ENCODE measurements at regions not wholly inside any gene's neighbourhood (a gene's known extent, or its start where the extent isn't known, plus 50 kb on each side); places are given as distances from the start of the nearest gene placed in this dataset.
"Not testable (repeated sequence)": the region's sequence is repeated elsewhere in the genome, so short reads cannot be mapped to it uniquely, and the experiment has no call there.

DNA sequence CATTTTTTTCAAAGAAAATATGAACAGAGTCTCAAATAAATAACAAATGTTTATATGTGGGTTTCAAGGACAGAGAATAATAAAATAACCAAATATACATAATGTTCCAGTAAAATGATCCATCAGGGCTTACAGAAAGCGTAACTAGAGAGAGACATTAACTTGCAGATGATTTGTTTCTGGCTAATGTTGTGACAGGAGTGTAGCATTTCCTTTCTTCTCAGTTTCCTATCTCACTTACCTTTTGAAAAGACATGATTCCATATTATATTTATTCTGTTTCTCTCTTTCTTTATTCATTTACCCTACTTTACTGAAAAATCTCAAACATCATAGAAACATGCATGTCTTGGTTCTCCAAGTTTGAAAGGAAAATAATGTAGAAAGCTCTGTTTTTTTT, 451.3 kb upstream of the CDH9 start:
- no peak for DNase-seq

DNA sequence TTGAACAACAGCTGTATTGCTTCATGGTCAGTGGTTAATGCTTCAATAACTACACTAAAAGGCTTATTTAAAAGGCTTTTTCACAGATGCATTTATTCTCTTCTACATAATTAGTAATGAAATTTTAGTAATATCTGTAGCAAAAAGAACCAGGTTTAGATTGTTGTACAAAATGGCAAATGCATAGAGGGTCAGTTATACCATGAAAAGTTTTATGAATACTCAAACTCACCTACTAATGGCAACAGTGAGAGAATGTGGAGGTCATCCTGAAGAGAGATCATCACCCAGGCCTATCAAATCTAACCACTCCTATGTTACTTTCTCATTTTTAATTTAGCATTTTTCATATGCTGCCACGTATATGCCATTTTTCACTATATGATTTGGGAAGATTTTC, 444.3 kb upstream of the CDH9 start:
- no peak for DNase-seq

DNA sequence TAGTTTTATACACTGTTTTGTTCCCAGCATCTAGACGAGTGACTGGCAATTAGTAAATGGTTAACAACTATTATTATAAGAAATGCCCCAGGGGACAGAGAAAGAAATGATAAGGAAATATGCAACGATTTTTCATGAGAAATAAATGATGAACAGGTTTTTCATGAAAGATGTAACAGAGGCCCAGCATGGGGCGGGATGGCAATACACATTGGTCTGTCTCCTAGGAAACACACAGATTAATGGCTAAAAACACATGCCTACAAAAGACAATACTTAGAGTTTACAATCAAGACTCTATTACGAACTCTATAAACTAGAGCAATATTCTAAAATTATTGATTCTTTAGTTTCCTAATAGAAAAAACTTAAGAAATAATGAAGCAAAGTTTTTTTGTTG, 441.5 kb upstream of the CDH9 start:
- no peak for DNase-seq

DNA sequence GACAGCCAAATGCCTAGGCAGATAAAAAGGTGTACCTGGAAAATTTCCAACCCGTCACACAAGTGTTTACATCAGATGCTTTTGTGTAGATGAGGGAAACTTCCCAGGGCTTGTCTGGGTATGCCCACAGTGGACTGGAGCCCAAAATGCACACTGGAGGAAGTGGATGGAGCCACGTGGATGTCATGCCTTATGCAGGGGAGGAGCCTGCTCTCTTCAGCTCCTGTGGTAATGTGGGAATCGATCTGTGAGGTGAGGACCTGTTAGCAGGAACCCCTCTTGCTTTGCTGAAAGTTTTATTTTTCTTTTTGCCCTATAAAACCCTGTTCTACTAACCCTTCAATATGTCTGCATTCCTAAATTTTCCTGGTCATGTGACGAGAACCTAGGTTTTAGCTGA, 439.2 kb upstream of the CDH9 start:
- no peak for DNase-seq

DNA sequence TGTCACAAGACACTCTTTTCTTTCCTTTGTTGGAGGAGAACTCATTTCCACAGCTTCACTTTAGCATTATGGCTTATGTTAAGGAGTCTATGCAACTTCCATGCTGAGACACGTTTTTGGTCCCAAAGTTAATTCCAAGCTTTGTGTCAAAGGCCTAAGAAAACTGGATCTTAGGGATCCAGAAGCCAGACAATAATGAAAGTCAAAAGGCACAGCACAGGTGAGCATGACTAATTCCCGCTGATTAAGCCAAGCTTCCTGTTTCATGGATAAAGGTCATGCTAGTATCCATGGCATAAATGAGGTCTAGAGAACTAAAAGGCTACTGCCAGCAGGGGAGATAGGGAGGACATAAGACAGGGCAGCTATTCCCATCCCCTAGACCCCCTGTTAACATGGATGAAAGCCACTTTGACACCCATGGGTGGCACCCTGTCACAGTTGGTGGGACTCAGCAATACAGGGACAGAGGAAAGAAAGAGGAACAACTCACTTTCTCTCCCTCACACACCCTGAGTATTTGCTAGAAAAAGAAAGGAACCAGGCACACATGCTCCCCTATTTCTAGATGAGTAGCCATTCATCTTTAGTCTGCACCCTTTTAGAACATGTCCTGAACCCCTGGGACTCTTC, 438.1 kb upstream of the CDH9 start:
- DNase-seq, result no peak

DNA sequence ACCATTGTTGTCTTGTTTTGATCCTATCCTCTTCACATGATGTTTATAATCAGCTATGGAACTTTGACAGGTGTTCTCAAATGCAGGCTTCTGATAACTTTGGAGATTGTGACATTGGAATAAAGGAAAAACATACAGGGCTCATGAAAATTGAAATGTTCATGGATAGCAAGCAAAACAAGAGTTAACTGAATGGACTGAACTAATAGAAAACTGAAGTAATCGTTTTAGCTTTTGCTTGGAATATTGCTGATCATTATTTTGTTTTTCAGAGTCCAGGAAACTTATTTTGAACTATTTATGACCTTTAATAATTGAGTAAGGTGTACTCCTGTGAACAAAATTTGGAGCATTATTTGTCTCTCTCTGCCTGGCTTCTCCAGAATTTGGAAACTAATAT, 436.7 kb upstream of the CDH9 start:
- no peak for DNase-seq

DNA sequence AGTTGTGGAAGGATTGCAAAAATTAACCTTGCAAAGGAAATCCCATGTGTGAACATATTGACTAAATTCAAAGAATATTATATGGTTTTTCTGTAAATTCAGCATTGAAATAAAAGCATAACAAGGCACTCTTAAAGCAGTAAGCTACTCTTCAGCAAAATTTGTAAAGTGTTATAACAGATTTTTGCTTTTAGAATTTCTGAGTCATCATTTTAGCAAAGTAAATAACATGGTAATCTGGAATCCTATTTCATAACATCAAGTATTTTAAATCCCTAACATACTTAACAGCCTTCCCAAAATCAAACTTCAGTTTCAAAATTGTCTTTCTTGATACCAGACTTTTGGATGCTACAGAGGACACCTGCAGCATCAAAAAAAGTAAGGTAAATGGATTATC, 436.0 kb upstream of the CDH9 start:
- no peak for DNase-seq

DNA sequence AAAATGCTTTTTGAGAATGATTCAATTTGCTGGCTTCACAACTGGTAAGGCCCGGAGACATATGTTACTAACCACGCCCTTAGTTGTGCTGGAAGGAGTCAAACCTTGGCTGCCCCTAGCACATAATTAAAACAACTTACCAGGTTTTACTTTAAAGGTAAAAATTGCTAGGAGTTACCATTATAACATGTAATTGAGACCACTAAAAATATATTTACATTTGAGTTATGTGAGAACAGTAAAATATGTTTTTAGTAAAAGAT, 435.6 kb upstream of the CDH9 start:
- no peak for DNase-seq

DNA sequence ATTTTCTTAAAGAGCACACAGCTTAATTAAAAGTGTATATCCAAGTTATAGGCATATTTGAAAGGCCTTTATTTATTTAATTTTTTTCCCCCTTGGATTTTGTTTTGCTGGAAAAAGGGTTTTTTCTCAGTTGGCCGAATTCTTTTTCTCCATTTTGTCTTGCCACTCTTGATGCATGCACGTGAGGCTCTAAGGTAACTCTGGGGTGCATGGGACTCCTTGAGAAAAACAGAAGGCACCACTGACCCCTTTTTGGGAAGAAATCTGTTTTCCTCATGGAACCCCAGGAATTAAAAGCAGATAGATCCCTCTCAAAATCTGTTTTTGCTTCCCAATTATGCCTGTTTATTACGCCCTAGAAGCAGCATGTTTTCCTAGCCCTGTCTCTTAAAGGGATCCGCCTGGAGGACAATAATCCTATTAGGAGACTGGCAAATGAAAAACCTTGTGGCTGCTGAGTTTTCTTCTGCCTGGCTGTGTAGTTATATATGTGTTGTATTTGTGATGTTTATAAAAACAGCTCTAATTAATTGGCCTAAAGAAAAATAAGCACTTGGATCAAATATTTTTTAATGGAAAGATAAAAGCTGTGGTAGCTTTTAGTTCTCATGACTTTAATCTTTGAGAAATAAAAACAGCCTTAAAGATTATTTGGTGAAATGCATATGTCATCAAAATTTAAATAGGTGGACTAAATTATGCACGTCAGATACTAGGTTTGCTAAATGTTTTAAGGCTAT, 435.1 kb upstream of the CDH9 start:
- DNase-seq, result no peak

DNA sequence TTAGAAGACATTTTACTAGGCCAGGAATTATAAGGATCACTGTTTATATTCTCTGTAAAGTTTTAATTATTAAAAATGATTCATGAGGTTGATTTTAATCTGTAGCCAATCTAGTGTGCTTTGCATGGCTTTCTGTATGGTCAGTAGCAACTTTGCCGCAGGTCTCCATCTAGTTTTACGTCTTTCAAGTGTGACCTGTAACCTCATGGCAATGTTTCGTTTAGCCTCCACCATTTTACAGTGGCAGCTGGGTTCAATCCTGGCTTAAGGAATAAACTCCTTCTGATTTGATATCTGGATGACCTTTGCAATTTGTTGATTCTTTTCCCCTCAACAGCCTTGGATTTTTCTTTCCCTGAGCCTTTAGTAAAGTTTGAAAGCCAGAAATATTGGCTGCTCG, 434.5 kb upstream of the CDH9 start:
- DNase-seq, result no peak

DNA sequence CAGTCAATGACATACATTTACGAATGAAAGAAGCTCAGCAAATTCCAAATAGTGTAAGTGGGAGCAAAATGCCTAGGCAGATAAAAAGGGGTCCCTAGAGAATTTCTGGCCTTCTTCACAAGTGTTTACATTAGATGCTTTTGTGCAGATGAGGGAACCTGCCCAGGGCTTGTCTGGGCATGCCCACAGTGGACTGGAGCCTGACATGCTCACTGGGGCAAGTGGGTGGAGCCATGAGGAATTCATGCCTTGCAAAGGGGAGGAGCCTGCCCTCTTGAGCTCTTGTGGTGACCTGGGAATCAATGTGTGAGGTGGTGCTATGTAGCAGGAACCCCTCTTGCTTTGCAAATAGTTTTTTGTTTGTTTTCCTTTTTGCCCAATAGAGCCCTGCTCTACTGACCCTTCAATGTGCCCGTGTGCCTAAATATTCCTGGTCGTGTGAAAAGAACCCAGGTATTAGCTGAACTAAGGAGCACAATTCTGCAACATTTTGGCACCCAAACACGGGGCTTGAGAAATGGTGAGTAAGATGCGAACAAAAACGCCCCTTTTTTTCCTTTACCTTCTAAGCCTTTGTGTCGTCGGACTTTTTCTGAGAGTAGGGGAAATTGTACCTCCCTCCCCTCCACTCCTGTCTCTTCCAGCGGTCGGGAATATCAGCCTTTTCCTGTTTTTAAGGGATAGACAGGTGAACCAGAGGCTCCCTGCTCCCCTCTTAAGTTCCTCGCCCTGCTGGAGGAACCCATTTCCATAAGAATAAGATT, 433.8 kb upstream of the CDH9 start:
- no peak for DNase-seq

DNA sequence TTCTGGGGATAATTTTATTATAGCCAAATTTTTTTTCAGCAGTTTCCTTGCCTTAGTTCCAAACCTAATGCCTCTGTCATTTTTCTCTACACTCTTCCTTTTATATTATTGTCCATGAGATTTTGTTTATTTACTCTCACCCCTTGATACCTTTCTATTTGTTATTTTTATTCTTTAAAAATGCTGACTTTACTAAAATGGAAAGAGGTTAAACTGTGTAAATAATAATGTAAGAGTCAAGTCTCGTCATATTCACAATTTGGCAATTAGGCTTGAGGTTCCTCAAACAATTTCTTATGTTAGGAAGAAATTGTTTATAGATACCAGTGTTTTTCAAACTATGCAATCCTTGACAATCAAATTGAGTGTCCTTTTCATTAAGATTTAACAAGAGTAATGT, 428.6 kb upstream of the CDH9 start:
- no peak for DNase-seq

DNA sequence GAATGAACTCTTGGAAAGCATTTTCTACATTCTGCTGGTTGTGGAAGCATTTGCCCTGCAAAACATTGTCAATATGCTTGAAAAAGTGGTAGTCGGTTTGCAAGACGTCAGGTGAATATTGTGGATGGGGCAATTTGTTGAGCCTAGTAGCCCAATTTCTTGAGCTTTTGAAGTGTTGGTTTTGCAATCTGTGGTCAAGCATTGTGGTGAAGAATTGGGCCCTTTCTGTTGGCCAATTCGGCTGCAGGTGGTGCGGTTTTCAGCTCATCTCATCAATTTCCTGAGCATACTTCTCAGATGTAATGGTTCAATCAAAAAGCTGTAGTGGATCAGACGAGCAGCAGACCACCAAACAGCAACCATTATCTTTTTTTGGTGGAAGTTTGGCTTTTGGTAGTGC, 426.8 kb upstream of the CDH9 start:
- DNase-seq, result no peak

DNA sequence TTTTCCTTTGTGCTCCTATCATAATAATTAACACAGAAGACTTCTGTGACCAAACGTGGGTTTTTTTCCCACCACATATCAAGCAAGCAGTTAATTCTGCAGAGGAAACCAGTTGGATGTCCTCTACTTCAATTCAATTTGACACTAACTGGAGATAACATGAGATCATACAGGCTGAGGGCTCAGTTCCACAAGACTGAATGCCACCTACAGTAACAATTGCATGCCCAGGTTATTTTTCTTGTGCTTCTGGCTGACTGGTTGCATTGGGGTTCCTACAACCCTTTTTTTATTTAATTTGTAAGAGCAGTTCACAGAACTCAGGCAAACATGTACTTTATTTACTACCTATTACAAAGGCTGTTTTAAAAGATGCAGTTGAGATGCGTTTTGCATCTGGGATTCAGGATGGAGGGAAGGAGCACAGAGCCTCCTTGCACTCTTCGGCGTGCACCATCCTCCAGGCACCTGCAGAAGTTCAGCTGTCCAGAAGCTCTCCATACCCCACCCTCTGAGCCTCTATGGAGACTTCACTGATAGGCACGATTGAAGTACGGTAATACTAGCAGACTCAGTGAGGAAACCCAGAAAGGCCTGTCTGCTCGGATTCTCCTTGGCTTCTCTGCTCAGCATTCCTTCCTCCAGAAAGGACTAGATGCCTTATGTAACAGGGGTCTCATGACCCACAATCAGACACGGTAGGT, 425.2 kb upstream of the CDH9 start:
- DNase-seq, result no peak

DNA sequence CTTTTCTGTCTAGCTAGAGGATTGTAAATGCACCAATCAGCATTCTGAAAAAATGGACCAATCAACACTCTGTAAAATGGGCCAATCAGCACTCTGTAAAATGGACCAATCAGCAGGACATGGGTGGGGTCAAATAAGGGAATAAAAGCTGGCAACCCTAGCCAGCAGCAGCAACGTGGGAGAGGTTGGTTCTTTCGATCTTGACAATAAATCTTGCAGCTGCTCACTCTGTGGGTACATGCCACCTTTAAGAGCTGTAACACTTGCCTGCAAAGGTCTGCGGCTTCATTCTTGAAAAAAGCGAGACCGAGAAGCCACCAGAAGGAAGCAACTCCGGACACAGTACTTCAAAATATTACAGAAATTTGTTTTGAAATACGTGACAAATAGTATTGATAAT, 424.6 kb upstream of the CDH9 start:
- no peak for DNase-seq

DNA sequence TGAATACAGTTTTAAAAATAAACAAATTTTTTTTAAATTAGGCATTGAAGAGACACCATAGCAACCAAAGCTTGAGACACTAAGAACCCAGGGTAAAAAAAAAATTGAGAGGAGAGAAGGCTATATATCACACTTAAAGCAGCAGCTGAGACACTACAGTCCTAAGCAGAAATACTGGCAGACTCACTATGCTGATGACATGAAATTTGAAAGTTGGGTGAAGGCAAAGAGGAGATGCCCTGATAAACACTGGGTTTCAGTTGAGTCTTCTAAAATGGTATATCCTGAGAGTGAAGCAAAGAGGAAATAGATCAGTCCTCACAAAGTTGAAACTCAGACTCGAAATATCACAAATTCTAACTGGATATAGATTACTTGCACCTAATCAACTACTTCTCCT, 419.9 kb upstream of the CDH9 start:
- no peak for DNase-seq

DNA sequence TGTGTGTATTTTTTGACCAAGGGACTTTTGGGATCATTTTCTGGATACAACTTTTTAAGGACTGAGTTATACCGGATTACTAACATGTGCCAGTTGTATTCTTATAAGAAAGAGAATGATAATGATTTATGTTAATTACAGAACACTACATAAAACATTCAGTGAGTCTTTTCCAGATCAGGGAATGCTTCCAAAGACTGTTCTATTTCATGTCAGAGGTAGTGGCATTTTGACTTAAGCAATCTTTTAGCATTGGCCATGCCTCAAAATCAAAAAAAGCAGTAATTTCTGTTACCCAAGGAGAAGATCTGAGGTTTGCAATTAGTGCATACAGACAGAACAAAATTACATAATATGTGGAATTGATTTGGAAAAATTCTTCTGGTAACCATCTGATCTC, 413.0 kb upstream of the CDH9 start:
- no peak for DNase-seq

DNA sequence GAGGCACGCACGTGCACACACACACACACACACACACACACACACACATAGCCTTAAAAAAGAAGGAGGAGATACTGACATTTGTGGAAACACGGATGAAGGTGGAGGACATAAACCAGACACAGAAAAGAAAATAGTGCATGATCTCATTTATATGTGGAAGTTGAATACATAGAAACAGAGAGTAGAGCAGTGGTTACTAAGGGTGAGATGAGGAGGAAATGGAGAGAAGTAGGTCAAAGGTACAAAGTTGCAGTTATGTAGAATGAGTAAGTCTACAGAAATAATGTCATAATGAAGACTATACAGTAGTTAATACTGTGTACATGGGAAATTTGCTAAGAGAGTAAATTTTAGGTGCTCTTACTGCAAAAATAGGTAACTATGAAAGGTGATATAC, 412.2 kb upstream of the CDH9 start:
- no peak for DNase-seq

DNA sequence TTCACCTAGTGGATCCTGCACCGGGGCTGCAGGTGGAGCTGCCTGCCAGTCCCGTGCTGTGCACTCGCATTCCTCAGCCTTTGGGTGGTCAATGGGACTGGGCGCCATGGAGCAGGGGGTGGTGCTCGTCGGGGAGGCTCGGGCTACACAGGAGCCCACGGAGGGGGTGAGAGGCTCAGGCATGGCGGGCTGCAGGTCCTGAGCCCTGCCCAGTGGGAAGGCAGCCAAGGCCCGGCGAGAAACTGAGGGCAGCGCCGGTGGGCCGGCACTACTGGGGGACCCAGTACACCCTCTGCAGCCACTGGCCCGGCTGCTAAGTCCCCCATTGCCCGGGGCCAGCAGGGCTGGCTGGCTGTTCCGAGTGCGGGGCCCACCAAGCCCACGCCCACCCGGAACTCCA, 401.0 kb upstream of the CDH9 start:
- DNase-seq, result not testable (repeated sequence)

DNA sequence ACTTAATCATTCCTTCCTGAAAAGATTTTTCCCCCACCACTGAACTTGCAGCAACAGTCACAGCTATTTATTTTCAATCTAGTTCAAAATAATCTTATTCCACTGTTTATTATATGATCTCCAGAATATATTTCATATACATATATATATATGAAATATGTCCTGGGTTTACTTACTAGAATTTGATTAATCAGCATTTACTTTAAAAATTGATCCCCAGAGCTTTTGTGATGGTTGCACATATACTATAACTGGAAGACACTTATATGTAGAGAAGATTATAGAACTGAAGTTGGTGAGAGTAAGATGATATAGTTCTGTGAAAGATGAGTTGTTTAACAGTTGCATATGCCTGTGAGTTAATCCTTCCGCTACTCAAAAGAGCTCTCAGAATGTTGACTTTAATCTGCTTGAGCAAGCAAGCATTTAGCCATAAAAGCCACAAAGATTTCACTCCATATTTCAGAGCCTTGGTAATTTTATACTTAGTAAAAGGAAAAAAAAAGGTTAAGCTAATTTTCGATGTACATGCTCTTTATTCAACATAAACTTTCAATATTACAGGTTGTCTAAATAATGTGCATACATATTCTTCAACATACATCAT, 399.3 kb upstream of the CDH9 start:
- no peak for DNase-seq

DNA sequence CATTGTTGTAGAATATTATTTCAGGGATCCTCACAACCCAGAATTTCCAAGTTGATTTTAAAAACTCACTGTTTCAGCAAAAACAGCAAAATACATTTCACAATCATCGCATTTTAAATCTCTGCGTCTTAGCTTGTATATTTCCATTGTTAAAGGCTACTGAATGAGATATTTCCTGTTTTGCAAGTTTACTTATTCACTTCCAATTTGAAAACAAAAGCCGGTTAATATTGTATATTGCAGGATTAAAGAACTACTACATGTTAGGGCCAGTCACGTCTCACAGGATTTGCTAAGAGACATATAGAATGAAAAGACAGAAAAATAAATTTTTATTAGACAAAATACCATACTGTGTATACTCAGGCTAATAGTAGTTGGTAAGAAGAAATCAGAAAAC, 395.9 kb upstream of the CDH9 start:
- no peak for DNase-seq

DNA sequence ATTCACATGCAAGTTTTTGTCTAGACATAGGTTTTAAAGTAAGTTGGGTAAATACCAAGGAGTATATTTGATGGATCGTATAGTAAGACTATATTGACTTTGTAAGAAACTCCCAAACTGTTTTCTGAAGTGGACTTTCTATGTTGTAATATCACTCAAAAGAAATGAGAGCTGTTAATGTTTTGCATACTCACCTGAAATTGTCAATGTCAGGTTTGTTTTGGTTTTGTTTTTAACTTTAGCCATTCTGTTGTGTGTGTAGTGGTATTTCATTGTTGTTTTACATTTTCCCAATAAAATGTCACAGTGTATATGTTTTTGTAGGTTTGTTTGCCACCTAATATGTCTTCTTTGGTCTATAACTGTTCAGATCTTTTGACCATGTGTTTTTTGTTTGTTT, 375.7 kb upstream of the CDH9 start:
- no peak for DNase-seq

DNA sequence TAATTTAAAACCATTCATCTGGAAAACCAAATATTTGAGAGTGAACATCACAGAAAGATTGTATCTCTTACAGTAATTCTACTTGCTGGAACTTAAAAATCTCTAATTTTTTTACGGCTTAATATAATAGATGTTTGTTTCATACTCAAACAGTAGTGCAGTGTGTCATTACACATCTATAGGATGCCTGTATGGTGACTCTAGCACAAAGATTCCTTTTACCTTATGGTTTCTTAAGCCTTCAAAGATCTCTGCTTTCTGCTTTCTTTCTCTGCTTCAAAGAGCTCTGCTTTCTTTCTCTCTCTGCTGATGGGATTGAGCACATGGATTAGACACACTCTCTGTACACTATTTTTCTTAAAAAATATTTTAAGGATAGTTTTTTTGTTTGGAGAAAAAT, 374.0 kb upstream of the CDH9 start:
- no peak for DNase-seq

DNA sequence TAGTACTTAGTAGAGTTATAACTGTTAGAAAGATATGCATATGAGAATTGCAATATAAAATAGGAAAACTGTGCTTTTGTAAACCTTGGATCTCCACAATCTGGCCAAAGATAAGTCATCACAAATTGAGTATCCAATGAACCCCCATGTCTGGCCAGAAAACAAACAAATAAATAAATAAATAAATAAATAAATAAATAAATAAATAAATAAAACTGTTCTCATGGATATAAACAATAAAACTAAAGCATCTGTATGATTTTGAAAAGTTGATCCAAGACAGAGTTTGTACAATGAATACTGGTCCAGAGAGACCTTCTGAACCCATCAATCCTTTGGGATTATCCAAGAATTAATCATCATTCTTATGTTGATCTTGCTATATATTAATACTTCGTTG, 367.6 kb upstream of the CDH9 start:
- no peak for DNase-seq
